B cell (primary cell): ENCODE measurements at regions not wholly inside any gene's neighbourhood (a gene's known extent, or its start where the extent isn't known, plus 50 kb on each side); places are given as distances from the start of the nearest gene placed in this dataset.

Experiments
- ATAC-seq: fragments of 200-7000 bp; cut with Tn5 transposase; one replicate; pipeline ENCODE4 v1.10.0; 2021; ENCODE audit warnings: low read depth, mild to moderate bottlenecking, moderate number of reproducible peaks, moderate library complexity
- CTCF ChIA-PET: fragments of 350-600 bp; sonication (Branson Sonifier 250); formaldehyde crosslinking; loops from one replicate; lab custom pipeline; 2021; ENCODE audit warnings: antibody characterized with exemption, inconsistent platforms; lab: Charles Lee
- POLR2A ChIA-PET: fragments of 350-600 bp; sonication (Branson Sonifier 250); formaldehyde crosslinking; loops from one replicate; lab custom pipeline; 2021; ENCODE audit warnings: antibody characterized with exemption; lab: Charles Lee
- DNase-seq: peaks from one replicate; pipeline ENCODE4 v3.0.0; 2013
- H2AFZ ChIP-seq: 2 replicates; pipeline ENCODE4 v1.6.1; 2012; ENCODE audit warnings: mild to moderate bottlenecking, low read depth, low read length; ENCODE audit not compliant: insufficient read depth, poor library complexity, severe bottlenecking
- H3K27ac ChIP-seq, 2 donors: 1 replicate in 1 of 2; 2 replicates in 1 of 2; pipeline ENCODE4 v1.5.1; 2012 to 2013; ENCODE audit warnings: low read length in 2 of 2, mild to moderate bottlenecking in 2 of 2, moderate library complexity in 1 of 2
- H3K27me3 ChIP-seq, 4 experiments: fragments of 200-600 bp in 1 of 4; sonication (generic) in 1 of 4; replicated peaks in 1 of 4; 1 replicate in 2 of 4; 2 replicates in 2 of 4; pipeline versions ENCODE4 v1.6.1 to v1.7.0; 2013 to 2016; ENCODE audit warnings: low read length in 3 of 4, mild to moderate bottlenecking in 2 of 4, mixed read lengths in 1 of 4, moderate library complexity in 1 of 4; ENCODE audit not compliant: insufficient read depth in 4 of 4, control insufficient read depth in 3 of 4; ENCODE audit errors: control extremely low read depth in 1 of 4
- H3K36me3 ChIP-seq, 2 experiments: replicated peaks in 1 of 2; 1 replicate in 1 of 2; 2 replicates in 1 of 2; pipeline versions ENCODE4 v1.6.1 to v1.7.1; 2013; ENCODE audit warnings: low read length in 1 of 2; ENCODE audit not compliant: insufficient read depth in 2 of 2, control insufficient read depth in 1 of 2; ENCODE audit errors: control extremely low read depth in 1 of 2, extremely low read depth in 1 of 2
- H3K4me1 ChIP-seq, 2 donors: fragments of 200-600 bp in 1 of 2; sonication (generic) in 1 of 2; 1 replicate in 1 of 2; 2 replicates in 1 of 2; pipeline versions ENCODE4 v1.5.1 to v1.6.1; 2013 to 2017; ENCODE audit warnings: low read length in 2 of 2; ENCODE audit not compliant: control insufficient read depth in 2 of 2, insufficient read depth in 2 of 2
- H3K4me2 ChIP-seq: replicated peaks from 2 replicates; pipeline ENCODE3; 2012; ENCODE audit warnings: mild to moderate bottlenecking, low read depth, low read length; ENCODE audit not compliant: poor library complexity, severe bottlenecking
- H3K4me3 ChIP-seq, 5 experiments: fragments of 200-600 bp in 1 of 5; sonication (generic) in 1 of 5; 1 replicate in 3 of 5; 2 replicates in 2 of 5; pipeline versions ENCODE4 v1.5.1 to v1.7.0; 2011 to 2016; ENCODE audit warnings: low read length in 4 of 5, mild to moderate bottlenecking in 4 of 5, low read depth in 2 of 5, control low read depth in 1 of 5, moderate library complexity in 1 of 5; ENCODE audit not compliant: insufficient read depth in 1 of 5; ENCODE audit errors: control extremely low read depth in 1 of 5, extremely low read depth in 1 of 5
- H3K79me2 ChIP-seq: fragments of 200-600 bp; sonication (generic); one replicate; pipeline ENCODE4 v1.6.0; 2016; ENCODE audit warnings: low read length; ENCODE audit not compliant: control insufficient read depth, insufficient read depth
- H3K9ac ChIP-seq: fragments of 200-600 bp; sonication (generic); 2 replicates; pipeline ENCODE4 v1.6.1; 2017; ENCODE audit warnings: mild to moderate bottlenecking, low read length, moderate library complexity
- H3K9me3 ChIP-seq, 3 donors: one replicate each; pipeline versions ENCODE4 v1.6.1 to v1.7.1; 2013; ENCODE audit warnings: low read length in 2 of 3; ENCODE audit not compliant: control insufficient read depth in 2 of 3, insufficient read depth in 1 of 3; ENCODE audit errors: control extremely low read depth in 1 of 3
- H4K20me1 ChIP-seq: 2 replicates; pipeline ENCODE4 v1.6.0; 2012; ENCODE audit warnings: mild to moderate bottlenecking, low read length; ENCODE audit not compliant: insufficient read depth, control insufficient read depth, poor library complexity, severe bottlenecking
- H3K27ac Mint-ChIP-seq: one replicate; pipeline ENCODE4 v1.8.0; 2021; ENCODE audit warnings: mixed read lengths
- H3K27me3 Mint-ChIP-seq: one replicate; pipeline ENCODE4 v1.8.0; 2021; ENCODE audit warnings: mixed read lengths
- H3K4me1 Mint-ChIP-seq: one replicate; pipeline ENCODE4 v1.8.0; 2021; ENCODE audit warnings: mixed read lengths
- H3K4me3 Mint-ChIP-seq: one replicate; pipeline ENCODE4 v1.8.0; 2021; ENCODE audit warnings: mixed read lengths
- H3K9me3 Mint-ChIP-seq: one replicate; pipeline ENCODE4 v1.8.0; 2022; ENCODE audit warnings: mixed read lengths; ENCODE audit not compliant: insufficient read depth
- EZH2 ChIP-seq: IDR thresholded peaks from 2 replicates; pipeline ENCODE4 v1.6.1; 2012; ENCODE audit warnings: borderline replicate concordance, low read depth, mild to moderate bottlenecking, moderate library complexity, low read length; ENCODE audit not compliant: insufficient read depth, poor library complexity, severe bottlenecking
- WGBS: methylation state at CpG from one replicate; pipeline ENCODE4 v1.1.5; 2013; ENCODE audit warnings: missing lambda C conversion rate; ENCODE audit not compliant: insufficient coverage; 5-methylcytosine and 5-hydroxymethylcytosine counted together
- intact Hi-C: fragments of 100-400 bp; cut with micrococcal nuclease; formaldehyde crosslinking; loops from one replicate; pipeline ENCODE4 v1.10.0; 2022
- TF ChIP-seq, protein P1 (sequence below): fragments of 200-600 bp; IDR thresholded peaks from one replicate; pipeline ENCODE4 v1.8.0; 2022; ENCODE audit warnings: antibody characterized with exemption, mild to moderate bottlenecking

- H3K27me3 Mint-ChIP-seq, result no peaks in the 10 kb centered on the region
- Histone ChIP-seq H3K4me3 (no peak overlapping the region), H4K20me1 (no peaks in the 10 kb centered on the region), H3K27ac (no peak overlapping the region), H3K27me3 (no peaks in the 10 kb centered on the region), H3K4me1 (peaks cover 21 to 28% of the 10 kb centered on the region in 2 donors), H3K9ac (no peak overlapping the region), H3K9me3 (peaks cover 0 to 2% (median 0%) of the 10 kb centered on the region in 3 donors), H3K36me3 (no peaks in the 10 kb centered on the region), H3K79me2 (no peaks in the 10 kb centered on the region), H3K4me2 (no peak overlapping the region), H2AFZ (no peak overlapping the region)
- CTCF ChIA-PET, result no interaction called here
- intact Hi-C loops, result no loop called here
- POLR2A ChIA-PET, result no interaction called here
- no peak overlapping the region for H3K4me3 Mint-ChIP-seq
- no peak for ATAC-seq
- H3K27ac Mint-ChIP-seq, result no peak overlapping the region
- H3K9me3 Mint-ChIP-seq, result no peaks in the 10 kb centered on the region
- WGBS, result no CpG with 5 or more reads among the region's 6 CpGs
- TF ChIP-seq, protein P1, sequence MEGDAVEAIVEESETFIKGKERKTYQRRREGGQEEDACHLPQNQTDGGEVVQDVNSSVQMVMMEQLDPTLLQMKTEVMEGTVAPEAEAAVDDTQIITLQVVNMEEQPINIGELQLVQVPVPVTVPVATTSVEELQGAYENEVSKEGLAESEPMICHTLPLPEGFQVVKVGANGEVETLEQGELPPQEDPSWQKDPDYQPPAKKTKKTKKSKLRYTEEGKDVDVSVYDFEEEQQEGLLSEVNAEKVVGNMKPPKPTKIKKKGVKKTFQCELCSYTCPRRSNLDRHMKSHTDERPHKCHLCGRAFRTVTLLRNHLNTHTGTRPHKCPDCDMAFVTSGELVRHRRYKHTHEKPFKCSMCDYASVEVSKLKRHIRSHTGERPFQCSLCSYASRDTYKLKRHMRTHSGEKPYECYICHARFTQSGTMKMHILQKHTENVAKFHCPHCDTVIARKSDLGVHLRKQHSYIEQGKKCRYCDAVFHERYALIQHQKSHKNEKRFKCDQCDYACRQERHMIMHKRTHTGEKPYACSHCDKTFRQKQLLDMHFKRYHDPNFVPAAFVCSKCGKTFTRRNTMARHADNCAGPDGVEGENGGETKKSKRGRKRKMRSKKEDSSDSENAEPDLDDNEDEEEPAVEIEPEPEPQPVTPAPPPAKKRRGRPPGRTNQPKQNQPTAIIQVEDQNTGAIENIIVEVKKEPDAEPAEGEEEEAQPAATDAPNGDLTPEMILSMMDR, result no peak
- TF ChIP-seq EZH2, result no peak
- peaks cover 29% of the 10 kb centered on the region for H3K4me1 Mint-ChIP-seq
- DNase-seq, result no peak
Measured at GRCh38 chr15:70306081-70306480, 208.4 kb upstream of the TLE3 start.

DNA sequence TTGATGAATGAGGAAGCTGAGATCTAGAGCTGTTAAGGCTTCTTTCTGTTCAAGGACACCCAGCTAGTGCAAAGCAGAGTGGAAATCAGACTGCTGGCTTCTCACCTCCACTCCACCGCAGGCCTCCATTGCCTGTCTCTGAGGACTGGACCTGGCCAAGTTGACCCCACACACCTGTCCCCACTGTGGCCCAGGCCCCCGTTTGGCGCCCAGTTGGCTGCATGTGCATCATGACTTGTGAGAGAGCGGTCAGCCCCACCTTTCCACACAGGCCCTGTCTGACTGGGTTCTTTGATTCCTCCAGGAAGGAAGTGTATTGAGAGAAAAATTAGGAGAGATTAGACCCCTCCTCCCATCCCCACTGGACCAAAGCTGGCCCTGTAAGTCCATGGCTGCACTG is 206.3 kb upstream of the TLE3 start:
- Mint-ChIP-seq H3K27me3 (no peaks in the 10 kb centered on the region), H3K4me3 (no peak overlapping the region), H3K27ac (no peak overlapping the region), H3K4me1 (peaks cover 31% of the 10 kb centered on the region), H3K9me3 (no peaks in the 10 kb centered on the region)
- Histone ChIP-seq H3K9me3 (peaks cover 0 to 2% (median 0%) of the 10 kb centered on the region in 3 donors), H4K20me1 (no peaks in the 10 kb centered on the region), H3K4me2 (no peak overlapping the region), H3K36me3 (no peaks in the 10 kb centered on the region), H3K4me3 (no peak overlapping the region), H3K27ac (no peak overlapping the region), H3K9ac (no peak overlapping the region), H3K79me2 (no peaks in the 10 kb centered on the region), H2AFZ (no peak overlapping the region), H3K4me1 (peaks cover 23 to 31% of the 10 kb centered on the region in 2 donors), H3K27me3 (no peaks in the 10 kb centered on the region)
- 100% methylated on average over 2 of the region's 4 CpGs for WGBS
- ATAC-seq (no peak), DNase-seq (no peak)
- no peak for TF ChIP-seq EZH2
- TF ChIP-seq, protein P1, result no peak
- intact Hi-C loops, result no loop called here
- ChIA-PET POLR2A (interaction anchor here (0.9 kb wide), 1 partner anchor 15 kb away, joined by 3 read pairs; no protein-coding TSS in a partner anchor), CTCF (interaction anchor here (0.6 kb wide), 1 partner anchor 198 kb away, joined by 3 read pairs; no protein-coding TSS in a partner anchor)
